ENCODE measurements at regions not wholly inside any gene's neighbourhood (a gene's known extent, or its start where the extent isn't known, plus 50 kb on each side); places are given as distances from the start of the nearest gene placed in this dataset.

DNA sequence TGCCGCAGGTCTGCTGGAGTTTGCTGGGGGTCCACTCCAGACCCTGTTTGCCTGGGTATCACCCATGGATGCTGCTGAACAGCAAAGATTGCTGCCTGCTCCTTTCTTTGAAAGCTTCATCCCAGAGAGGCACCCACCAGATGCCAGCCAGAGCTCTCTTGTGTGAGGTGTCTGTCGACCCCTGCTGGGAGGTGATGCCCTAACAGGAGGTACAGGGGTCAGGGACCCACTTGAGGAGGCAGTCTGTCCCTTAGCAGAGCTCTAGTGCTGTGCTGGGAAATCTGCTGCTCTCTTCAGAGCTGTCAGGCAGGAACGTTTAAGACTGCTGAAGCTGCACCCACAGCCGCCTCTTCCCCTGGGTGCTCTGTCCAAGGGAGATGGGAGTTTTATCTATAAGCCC, 162.7 kb downstream of the NAF1 start:
- TF ChIP-seq CTCF (IDR thresholded peaks at IDR 0.05; ENCODE audit: insufficient read depth, low read length) (no peak), POLR2AphosphoS5 (IDR thresholded peaks at IDR 0.05; ENCODE audit: low read depth) (no peak), REST (IDR thresholded peaks at IDR 0.05; ENCODE audit: insufficient replicate concordance, low read depth) (no peak), GABPA (IDR thresholded peaks at IDR 0.05; ENCODE audit: low read depth) (no peak)

Data from HL-60 (cell line).